ENCODE measurements at regions not wholly inside any gene's neighbourhood (a gene's known extent, or its start where the extent isn't known, plus 50 kb on each side); places are given as distances from the start of the nearest gene placed in this dataset.
"Not testable (repeated sequence)": the region's sequence is repeated elsewhere in the genome, so short reads cannot be mapped to it uniquely, and the experiment has no call there.

- not testable (repeated sequence) for DNase-seq (ENCODE audit: low read depth)
These were observed 183.8 kb upstream of the ETV3 start for GRCh38 chr1:157321972-157322371.

GRCh38 chr1:157319567-157319966 is 181.4 kb upstream of the ETV3 start:
- DNase-seq (ENCODE audit: low read depth) = no peak

GRCh38 chr1:157317229-157317628 is 179.0 kb upstream of the ETV3 start:
- DNase-seq (ENCODE audit: low read depth) = not testable (repeated sequence)

- DNase-seq (ENCODE audit: low read depth) = no peak
These were observed 177.3 kb upstream of the ETV3 start for GRCh38 chr1:157315544-157315943.

- no peak for DNase-seq (ENCODE audit: low read depth)
These were observed 176.2 kb upstream of the ETV3 start for GRCh38 chr1:157314408-157314807.

GRCh38 chr1:157313240-157313807 is 175.1 kb upstream of the ETV3 start:
- no peak for DNase-seq (ENCODE audit: low read depth)

GRCh38 chr1:157312082-157312812 is 174.1 kb upstream of the ETV3 start:
- DNase-seq (ENCODE audit: low read depth) = no peak

GRCh38 chr1:157311730-157312081 is 173.5 kb upstream of the ETV3 start:
- DNase-seq (ENCODE audit: low read depth) = no peak

GRCh38 chr1:157310805-157311729 is 172.9 kb upstream of the ETV3 start:
- not testable (repeated sequence) for DNase-seq (ENCODE audit: low read depth)

GRCh38 chr1:157310401-157310800 is 172.2 kb upstream of the ETV3 start:
- no peak for DNase-seq (ENCODE audit: low read depth)

GRCh38 chr1:157307491-157307890 is 169.3 kb upstream of the ETV3 start:
- no peak for DNase-seq (ENCODE audit: low read depth)

GRCh38 chr1:157306896-157307295 is 168.7 kb upstream of the ETV3 start:
- DNase-seq (ENCODE audit: low read depth) = no peak

- DNase-seq (ENCODE audit: low read depth) = no peak
These were observed 166.1 kb upstream of the ETV3 start for GRCh38 chr1:157304271-157304670.

- DNase-seq (ENCODE audit: low read depth) = no peak
These were observed 164.5 kb upstream of the ETV3 start for GRCh38 chr1:157302724-157303123.

GRCh38 chr1:157302199-157302497 is 164.0 kb upstream of the ETV3 start:
- no peak for DNase-seq (ENCODE audit: low read depth)

GRCh38 chr1:157301477-157302198 is 163.4 kb upstream of the ETV3 start:
- no peak for DNase-seq (ENCODE audit: low read depth)

- not testable (repeated sequence) for DNase-seq (ENCODE audit: low read depth)
These were observed 156.4 kb upstream of the ETV3 start for GRCh38 chr1:157294387-157295145.

GRCh38 chr1:157292809-157293564 is 154.8 kb upstream of the ETV3 start:
- DNase-seq (ENCODE audit: low read depth) = no peak

- no peak for DNase-seq (ENCODE audit: low read depth)
These were observed 154.1 kb upstream of the ETV3 start for GRCh38 chr1:157292302-157292701.

GRCh38 chr1:157291083-157291482 is 152.9 kb upstream of the ETV3 start:
- DNase-seq (ENCODE audit: low read depth) = no peak
